Thymus (tissue), 11 donors: ENCODE measurements at regions not wholly inside any gene's neighbourhood (a gene's known extent, or its start where the extent isn't known, plus 50 kb on each side); places are given as distances from the start of the nearest gene placed in this dataset.

Experiments
- DNase-seq, 9 donors: peaks; one replicate each; pipeline ENCODE4 v3.0.0-alpha.2; 2013; ENCODE audit warnings: low spot score in 9 of 9, low read depth in 6 of 9, missing footprints in 1 of 9
- H3K27ac ChIP-seq, 2 donors: one replicate each; pipeline ENCODE4 v1.5.1; 2013; ENCODE audit warnings: control low read depth in 1 of 2, low read depth in 1 of 2, low read length in 1 of 2, mild to moderate bottlenecking in 1 of 2, moderate library complexity in 1 of 2
- H3K27me3 ChIP-seq, 2 donors: one replicate each; pipeline ENCODE4 v1.5.1; 2013; ENCODE audit warnings: low read length in 1 of 2; ENCODE audit not compliant: control insufficient read depth in 2 of 2, insufficient read depth in 1 of 2
- H3K36me3 ChIP-seq, 2 donors: one replicate each; pipeline ENCODE4 v1.5.1; 2013; ENCODE audit warnings: low read length in 1 of 2, mild to moderate bottlenecking in 1 of 2, moderate library complexity in 1 of 2; ENCODE audit not compliant: control insufficient read depth in 2 of 2, insufficient read depth in 2 of 2
- H3K4me1 ChIP-seq, 2 donors: one replicate each; pipeline ENCODE4 v1.5.1; 2013; ENCODE audit warnings: low read length in 2 of 2; ENCODE audit not compliant: control insufficient read depth in 2 of 2, insufficient read depth in 2 of 2
- H3K4me3 ChIP-seq, 2 donors: one replicate each; pipeline ENCODE4 v1.5.1; 2013; ENCODE audit warnings: low read length in 2 of 2, control low read depth in 1 of 2, mild to moderate bottlenecking in 1 of 2
- H3K9me3 ChIP-seq, 2 donors: one replicate each; pipeline ENCODE4 v1.5.1; 2013; ENCODE audit warnings: low read length in 1 of 2, mild to moderate bottlenecking in 1 of 2; ENCODE audit not compliant: control insufficient read depth in 2 of 2, insufficient read depth in 1 of 2
- WGBS: extraction: QIAGEN DNeasy Blood & Tissue Kit; methylation state at CpG from one replicate; pipeline ENCODE4 v1.1.7; 2013; 5-methylcytosine and 5-hydroxymethylcytosine counted together
- donor health status: healthy.

DNA sequence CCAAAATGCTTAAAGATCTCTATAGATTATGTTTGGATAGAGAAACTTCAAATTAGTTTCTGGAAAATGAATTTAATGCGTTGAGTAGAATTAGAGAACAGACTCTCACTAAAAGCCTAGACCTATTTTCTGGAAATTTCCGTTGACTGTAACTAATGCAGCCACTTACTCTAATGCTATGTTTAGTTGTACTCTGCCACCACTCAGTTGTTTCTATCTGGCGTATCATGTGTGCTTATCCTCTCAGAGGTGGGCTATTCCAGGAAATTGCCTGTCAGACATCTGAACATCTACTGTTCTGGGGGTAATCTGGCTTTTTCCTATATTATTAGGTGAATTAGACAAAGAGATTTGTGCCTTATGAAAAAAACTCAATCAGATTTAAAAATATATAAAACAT, 347.1 kb upstream of the FSTL5 start:
- H3K27me3 ChIP-seq, result no peaks in the 10 kb centered on the region
- no peaks in the 10 kb centered on the region for H3K4me1 ChIP-seq
- DNase-seq, result no peak
- 94% methylated on average over 3 of the region's 3 CpGs for WGBS
- no peak overlapping the region for H3K4me3 ChIP-seq
- H3K9me3 ChIP-seq, result no peaks in the 10 kb centered on the region
- H3K27ac ChIP-seq, result no peak overlapping the region
- no peaks in the 10 kb centered on the region for H3K36me3 ChIP-seq

DNA sequence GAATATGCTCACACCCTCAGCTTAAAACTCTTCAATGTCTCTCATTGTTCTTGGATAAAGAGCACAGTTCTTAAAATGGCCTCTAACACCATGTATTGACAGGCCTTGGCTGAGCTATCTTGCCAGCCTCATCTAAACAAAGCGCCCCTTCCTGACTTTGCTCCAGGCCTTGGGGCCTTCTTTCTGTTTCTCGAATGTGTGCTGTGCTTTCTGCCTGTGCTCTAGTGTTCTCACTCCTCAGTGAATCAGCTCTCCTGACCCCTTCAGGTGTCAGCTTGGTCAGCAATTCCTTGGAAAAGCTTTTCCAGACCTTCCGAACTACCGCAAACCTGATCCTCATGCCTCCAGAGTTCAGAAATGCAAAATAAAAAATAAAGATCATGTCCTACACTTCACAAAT, 346.3 kb upstream of the FSTL5 start:
- Histone ChIP-seq H3K27me3 (no peaks in the 10 kb centered on the region), H3K36me3 (no peaks in the 10 kb centered on the region), H3K4me3 (no peak overlapping the region), H3K4me1 (no peaks in the 10 kb centered on the region), H3K9me3 (no peaks in the 10 kb centered on the region), H3K27ac (no peak overlapping the region)
- 91% methylated on average over 4 of the region's 4 CpGs for WGBS
- DNase-seq, result no peak

DNA sequence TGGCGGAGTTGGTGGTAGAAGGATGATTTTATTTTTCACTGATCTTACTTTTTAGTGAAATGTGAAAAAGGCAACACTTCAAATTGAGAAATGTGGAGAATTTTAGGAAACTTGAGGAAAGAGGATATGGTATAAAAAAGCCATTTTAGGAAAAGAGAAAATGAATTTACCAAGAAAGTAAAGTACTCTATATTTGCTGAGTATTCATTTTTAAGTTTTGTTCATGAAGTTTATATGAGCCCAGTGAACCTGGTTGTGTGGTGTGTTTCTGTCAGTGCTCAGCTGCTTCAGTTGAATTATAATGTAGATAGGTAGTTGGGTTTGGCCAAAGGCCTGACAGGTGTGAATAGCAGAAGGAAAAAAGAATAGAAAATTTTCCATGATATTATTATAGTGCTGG, 345.5 kb upstream of the FSTL5 start:
- 97% methylated on average over 1 of the region's 1 CpG for WGBS
- no peak for DNase-seq
- Histone ChIP-seq H3K9me3 (no peaks in the 10 kb centered on the region), H3K4me3 (no peak overlapping the region), H3K27ac (no peak overlapping the region), H3K4me1 (no peaks in the 10 kb centered on the region), H3K36me3 (no peaks in the 10 kb centered on the region), H3K27me3 (no peaks in the 10 kb centered on the region)

DNA sequence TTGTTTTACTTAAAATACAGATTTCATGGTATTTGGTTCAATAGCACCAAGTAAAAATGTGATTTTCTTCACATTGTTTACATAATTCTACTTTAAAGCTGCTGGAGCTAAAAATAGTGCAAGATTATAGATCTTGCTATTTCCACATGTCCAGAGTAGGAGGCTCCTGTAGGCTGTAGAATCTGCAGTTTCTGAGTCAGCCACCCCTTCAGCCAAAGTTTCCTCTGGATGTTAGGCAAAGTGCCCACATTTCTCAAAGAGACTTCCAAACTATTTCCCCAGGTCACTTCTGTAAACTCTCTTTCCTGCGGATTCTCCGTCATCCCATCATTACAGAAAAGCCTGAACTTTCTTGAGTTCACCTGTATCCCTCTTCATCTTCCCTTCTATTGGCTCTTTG, 342.5 kb upstream of the FSTL5 start:
- 96% methylated on average over 2 of the region's 2 CpGs for WGBS
- H3K36me3 ChIP-seq, result no peaks in the 10 kb centered on the region
- H3K27ac ChIP-seq, result no peak overlapping the region
- DNase-seq, result no peak
- H3K4me1 ChIP-seq, result no peaks in the 10 kb centered on the region
- no peaks in the 10 kb centered on the region for H3K27me3 ChIP-seq
- H3K4me3 ChIP-seq, result no peak overlapping the region
- H3K9me3 ChIP-seq, result no peaks in the 10 kb centered on the region

DNA sequence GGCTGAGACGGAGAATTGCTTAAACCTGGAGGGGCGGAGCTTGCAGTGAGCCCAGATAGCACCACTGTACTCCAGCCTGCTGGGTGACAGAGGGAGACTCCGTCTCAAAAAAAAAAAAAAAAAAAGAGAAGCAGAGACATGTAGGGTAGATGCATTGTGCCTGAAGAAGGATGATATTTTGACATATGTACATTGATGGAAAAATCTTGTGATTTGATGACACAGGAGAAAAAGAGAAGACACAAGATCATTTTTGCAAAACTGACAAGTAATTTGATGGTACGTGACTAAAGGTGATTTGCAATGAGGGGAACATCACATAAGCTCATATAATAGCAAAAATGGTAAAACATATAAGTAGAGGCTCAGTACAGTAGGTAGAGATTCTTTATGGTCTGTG, 340.1 kb upstream of the FSTL5 start:
- no peaks in the 10 kb centered on the region for H3K4me1 ChIP-seq
- no peak overlapping the region for H3K27ac ChIP-seq
- no peak overlapping the region for H3K4me3 ChIP-seq
- H3K9me3 ChIP-seq, result no peaks in the 10 kb centered on the region
- H3K36me3 ChIP-seq, result no peaks in the 10 kb centered on the region
- H3K27me3 ChIP-seq, result no peaks in the 10 kb centered on the region
- WGBS, result 89% methylated on average over 4 of the region's 4 CpGs
- DNase-seq, result no peak

DNA sequence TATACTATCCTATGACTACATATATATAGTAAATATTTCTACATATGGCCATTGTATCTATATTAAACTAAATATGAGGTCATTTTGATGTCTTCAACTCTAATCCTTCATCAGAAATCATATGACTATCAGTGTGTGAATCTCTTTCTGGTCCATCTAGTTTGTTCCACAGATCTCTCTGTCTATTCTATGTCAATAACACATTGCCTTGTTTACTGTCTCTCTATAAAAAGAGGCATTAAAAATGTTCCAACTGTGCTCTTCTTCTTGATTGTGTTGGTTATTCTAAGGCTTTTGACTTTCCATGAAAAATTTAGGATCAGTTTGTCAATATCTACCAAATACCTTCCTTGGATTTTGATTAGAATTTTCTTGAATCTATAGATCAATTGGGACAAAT, 338.3 kb upstream of the FSTL5 start:
- H3K9me3 ChIP-seq, result no peaks in the 10 kb centered on the region
- no peaks in the 10 kb centered on the region for H3K36me3 ChIP-seq
- no peaks in the 10 kb centered on the region for H3K27me3 ChIP-seq
- DNase-seq, result no peak
- H3K27ac ChIP-seq, result no peak overlapping the region
- H3K4me1 ChIP-seq, result no peaks in the 10 kb centered on the region
- H3K4me3 ChIP-seq, result no peak overlapping the region

DNA sequence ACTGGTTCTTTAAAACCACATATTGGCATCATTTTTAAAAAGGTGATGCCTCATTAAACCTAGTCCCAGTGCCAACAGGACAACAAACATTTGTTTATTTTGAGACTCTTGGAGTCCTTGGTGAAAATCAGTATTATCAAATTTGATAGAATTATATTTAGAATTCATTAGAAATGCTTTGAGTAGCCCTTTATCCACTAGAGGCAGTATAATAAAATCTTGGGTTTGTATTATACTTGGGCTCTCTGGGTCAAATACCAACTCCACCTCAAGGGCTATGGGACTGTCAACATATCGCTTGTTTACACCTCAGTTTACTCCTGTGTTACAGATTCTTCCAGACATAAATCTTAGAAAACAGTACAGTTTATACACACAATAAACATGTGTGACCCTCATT, 335.7 kb upstream of the FSTL5 start:
- no peaks in the 10 kb centered on the region for H3K36me3 ChIP-seq
- H3K4me3 ChIP-seq, result no peak overlapping the region
- H3K9me3 ChIP-seq, result no peaks in the 10 kb centered on the region
- H3K27me3 ChIP-seq, result no peaks in the 10 kb centered on the region
- 95% methylated on average over 1 of the region's 1 CpG for WGBS
- no peak overlapping the region for H3K27ac ChIP-seq
- H3K4me1 ChIP-seq, result no peaks in the 10 kb centered on the region
- DNase-seq, result no peak

DNA sequence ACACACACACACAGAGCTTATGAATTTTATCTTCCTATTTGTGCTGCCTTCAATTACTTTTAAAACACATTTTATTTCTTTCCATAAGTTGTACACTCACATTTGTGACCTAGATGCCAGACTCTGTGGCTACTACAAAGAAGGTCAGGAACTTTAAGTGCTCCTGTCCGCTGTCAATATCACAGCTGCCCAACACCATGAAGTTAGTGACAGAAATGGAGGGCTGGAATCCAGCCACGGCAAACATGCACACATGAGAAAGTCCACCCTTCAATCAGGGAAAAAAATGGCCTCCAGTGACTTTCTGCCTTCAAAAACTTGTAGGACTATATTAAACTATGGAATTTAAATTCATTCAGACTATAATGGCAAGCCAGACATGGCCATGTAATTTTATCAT, 334.4 kb upstream of the FSTL5 start:
- 86% methylated on average over 2 of the region's 2 CpGs for WGBS
- Histone ChIP-seq H3K27ac (no peak overlapping the region), H3K36me3 (no peaks in the 10 kb centered on the region), H3K9me3 (no peaks in the 10 kb centered on the region), H3K4me3 (no peak overlapping the region), H3K4me1 (no peaks in the 10 kb centered on the region), H3K27me3 (no peaks in the 10 kb centered on the region)
- no peak for DNase-seq

DNA sequence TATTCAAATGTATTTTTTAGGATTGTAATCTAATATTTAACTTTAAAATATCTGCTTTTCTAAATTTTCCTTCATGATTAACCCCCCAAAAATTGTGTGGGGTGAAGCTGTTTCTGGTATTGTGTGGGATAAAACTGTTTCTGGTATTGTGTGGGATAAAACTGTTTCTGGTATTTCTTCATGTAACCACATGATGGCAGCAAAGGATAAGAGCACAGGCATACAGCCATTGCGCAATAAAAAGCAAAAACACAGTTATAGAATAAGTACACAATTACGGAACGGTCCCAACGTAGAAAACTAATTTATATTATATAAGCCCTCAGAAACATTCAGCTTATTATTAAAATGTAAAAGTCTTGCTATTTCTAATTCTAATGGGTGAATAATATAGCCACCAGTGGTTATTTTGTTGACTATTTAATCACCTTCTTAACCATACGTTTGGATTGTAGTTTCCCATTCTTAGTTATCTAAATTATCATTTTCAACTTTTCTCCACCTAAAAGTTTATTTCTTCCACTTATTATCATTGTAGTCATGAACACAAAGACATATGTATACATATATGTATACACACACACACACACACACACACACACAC, 333.9 kb upstream of the FSTL5 start:
- peak in 7 of 9 donors; percentile 2 to 37 (median 6) for DNase-seq
- Histone ChIP-seq H3K27me3 (no peaks in the 10 kb centered on the region), H3K4me1 (no peaks in the 10 kb centered on the region), H3K4me3 (no peak overlapping the region), H3K27ac (no peak overlapping the region), H3K9me3 (no peaks in the 10 kb centered on the region), H3K36me3 (no peaks in the 10 kb centered on the region)
- 10% methylated on average over 5 of the region's 5 CpGs for WGBS

DNA sequence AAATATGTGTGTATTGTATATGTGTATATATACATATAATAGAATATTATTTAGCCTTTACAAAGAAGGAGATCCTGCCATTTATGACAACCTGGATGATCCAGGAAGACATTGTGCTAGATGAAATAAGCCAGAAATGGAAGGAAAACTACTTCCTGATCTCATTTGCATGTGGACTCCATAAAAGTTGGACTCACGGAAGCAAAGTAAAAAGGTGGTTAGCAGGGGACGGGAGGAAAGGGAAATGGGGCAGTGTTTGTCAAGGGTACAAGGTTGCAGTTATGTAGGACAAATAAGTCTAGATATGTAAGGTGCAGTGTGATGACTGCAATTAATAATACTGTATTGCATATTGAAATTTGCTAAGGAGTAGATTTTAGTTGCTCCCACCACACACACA, 331.1 kb upstream of the FSTL5 start:
- no peak for DNase-seq
- H3K4me3 ChIP-seq, result no peak overlapping the region
- no peaks in the 10 kb centered on the region for H3K27me3 ChIP-seq
- no peaks in the 10 kb centered on the region for H3K4me1 ChIP-seq
- 84% methylated on average over 2 of the region's 2 CpGs for WGBS
- no peaks in the 10 kb centered on the region for H3K36me3 ChIP-seq
- H3K9me3 ChIP-seq, result no peaks in the 10 kb centered on the region
- no peak overlapping the region for H3K27ac ChIP-seq
